ENCODE measurements at regions not wholly inside any gene's neighbourhood (a gene's known extent, or its start where the extent isn't known, plus 50 kb on each side); places are given as distances from the start of the nearest gene placed in this dataset.

GRCh38 chr5:54673523-54674225, 156.1 kb downstream of the SNX18 start:
- peak; percentile 89 to 97 (median 94) for DNase-seq

- DNase-seq = peak; percentile 23 to 77 (median 61)
Measured at GRCh38 chr5:54672871-54673270, 155.3 kb downstream of the SNX18 start.

DNA sequence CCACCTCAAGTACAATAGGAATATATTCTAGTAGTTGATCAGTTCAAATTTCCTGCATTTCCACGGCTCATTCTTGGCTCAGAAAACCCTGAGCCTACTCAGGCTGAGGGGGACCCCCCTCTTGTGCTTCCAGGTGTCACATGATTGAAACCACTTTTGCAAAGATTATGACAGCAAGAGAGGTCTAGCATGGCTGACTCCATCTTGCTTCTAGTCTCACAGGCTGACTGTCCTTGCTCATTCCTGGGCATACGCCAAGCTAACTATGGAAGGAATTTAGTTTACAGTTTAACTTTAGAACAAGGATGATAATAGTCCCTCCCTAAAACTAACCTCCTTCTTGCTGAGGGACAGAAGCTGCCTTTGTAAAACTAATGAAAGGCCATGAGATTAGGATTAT, 154.1 kb downstream of the SNX18 start:
- DNase-seq = no peak

- DNase-seq = peak; percentile 67 to 92 (median 80)
Measured at GRCh38 chr5:54671111-54671531, 153.6 kb downstream of the SNX18 start.

DNA sequence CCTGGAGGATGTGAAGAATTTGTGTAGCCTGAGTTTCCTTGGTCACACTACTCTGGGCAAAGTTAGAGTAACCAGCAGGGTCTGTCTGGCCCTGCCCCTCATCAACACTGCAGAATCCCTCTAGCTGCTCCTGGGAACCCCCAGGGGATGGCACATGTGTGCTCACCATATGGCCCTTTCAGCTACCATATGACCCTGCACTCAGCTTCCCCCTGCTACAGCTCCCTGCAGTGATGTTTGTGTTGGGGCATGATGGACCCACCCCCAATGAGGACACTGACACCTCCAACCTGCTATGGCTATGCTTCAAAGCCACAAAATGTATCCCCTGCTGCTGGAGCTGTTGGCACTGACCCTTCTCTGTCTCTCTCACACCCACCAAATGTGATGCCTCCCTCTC, 152.7 kb downstream of the SNX18 start:
- peak in 1 of 4 experiments; percentile 20 for DNase-seq

GRCh38 chr5:54669845-54670244, 152.3 kb downstream of the SNX18 start:
- DNase-seq = no peak

DNA sequence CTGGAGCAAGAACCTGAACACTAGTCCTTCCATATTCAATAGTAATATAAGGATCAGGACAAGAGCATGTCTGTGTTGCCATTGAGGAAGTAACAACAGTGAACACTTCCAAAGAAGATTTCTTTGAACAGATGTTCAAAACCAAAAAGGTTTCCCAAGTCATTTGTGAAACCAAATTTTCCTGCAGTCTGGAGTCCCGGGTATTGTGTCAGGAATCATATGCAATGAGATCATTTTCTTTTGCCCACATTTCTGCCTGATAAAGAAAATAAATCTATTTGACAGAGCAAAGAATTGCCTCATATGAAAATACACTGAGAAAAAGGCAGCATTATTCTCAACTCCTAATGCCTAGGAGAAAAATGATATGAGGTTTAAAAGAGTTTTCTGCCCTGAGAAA, 151.7 kb downstream of the SNX18 start:
- peak in 2 of 4 experiments; percentile 40 to 51 for DNase-seq

DNA sequence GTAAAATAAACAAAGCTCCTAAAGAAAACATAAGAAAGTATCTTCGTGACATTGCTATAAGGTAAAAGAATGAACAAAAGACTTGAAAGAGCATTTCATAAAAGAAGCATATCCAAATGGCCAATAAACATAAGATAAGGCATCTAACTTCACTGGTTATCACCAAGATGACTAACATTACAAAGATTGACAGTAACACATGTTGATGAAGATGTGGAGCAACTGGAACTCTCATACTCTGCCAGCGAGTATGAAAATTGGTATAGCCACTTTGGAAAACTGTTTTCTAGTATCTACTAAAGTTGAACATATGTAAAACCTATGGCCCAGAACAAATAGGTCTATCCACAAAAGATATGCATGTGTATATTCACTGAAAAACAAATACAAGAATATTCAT, 150.5 kb downstream of the SNX18 start:
- no peak for DNase-seq

GRCh38 chr5:54667136-54667535, 149.6 kb downstream of the SNX18 start:
- no peak for DNase-seq

- DNase-seq = peak; percentile 65 to 85 (median 77)
Measured at GRCh38 chr5:54663866-54664265, 146.3 kb downstream of the SNX18 start.

GRCh38 chr5:54661111-54661510, 143.6 kb downstream of the SNX18 start:
- no peak for DNase-seq

DNA sequence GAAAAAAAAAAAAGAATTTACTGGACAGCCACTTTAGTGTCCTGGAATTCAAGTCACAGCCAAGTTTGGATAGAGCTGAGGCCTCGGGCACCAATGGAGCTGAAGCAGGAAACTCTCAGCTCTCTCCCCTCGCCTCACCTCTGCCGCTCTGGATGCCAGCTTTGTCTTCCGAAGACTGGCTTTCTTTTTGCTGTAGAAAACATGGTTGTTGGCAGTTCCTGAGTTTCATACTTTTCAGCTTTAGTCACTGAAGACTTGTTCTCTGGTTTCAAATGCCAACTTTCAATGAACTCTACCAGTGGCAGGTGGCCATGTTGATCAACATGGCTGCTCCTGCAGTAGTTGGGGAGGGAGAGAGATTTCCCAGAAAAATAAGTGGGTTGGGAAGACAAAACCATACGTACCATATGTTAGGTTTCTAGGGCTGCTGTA, 142.2 kb downstream of the SNX18 start:
- no peak for DNase-seq

- DNase-seq = no peak
Measured at GRCh38 chr5:54658010-54658409, 140.5 kb downstream of the SNX18 start.

DNA sequence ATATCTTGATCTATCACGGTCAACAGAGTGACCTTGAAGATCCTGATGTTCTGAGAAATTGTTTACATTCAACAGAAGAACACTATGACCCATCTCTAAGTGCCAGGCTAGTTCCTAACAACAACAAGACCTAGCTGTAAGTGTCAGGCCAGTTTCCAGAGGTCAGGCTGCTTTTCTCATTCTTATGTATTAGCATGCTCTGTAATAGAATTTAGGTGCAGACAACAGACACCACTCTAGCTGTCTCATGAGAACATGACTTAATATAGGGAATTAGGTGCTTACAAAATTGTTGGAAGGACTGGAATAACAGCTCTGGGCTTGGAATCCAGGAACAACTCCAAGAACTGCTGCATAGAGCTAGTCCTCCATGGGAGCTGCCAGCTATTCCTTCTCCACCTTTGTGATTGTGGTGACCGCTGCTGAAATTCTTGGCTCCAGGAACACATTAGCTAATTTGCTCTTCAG, 138.7 kb downstream of the SNX18 start:
- no peak for DNase-seq

DNA sequence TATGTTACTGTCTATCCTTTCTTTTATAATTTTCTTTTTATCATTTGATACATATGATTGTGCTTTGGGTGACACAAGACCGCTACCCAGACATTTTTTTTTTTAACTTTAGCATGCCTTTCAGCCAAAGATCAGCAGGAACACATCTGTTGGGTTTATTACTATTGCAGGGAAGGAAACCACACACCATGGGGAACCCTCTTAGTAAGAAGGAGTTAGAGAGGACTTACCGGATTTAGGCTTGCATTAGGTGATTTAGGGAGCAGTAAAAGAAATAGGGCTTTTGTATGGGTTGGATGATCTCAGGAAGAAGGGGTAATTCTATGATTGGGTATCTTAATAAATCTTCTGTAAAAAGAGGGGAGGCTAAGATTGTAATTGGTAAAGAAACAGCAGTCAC, 138.2 kb downstream of the SNX18 start:
- no peak for DNase-seq

- no peak for DNase-seq
Measured at GRCh38 chr5:54655266-54655665, 137.7 kb downstream of the SNX18 start.

- peak; percentile 25 to 76 (median 53) for DNase-seq
Measured at GRCh38 chr5:54653956-54654614, 136.5 kb downstream of the SNX18 start.

DNA sequence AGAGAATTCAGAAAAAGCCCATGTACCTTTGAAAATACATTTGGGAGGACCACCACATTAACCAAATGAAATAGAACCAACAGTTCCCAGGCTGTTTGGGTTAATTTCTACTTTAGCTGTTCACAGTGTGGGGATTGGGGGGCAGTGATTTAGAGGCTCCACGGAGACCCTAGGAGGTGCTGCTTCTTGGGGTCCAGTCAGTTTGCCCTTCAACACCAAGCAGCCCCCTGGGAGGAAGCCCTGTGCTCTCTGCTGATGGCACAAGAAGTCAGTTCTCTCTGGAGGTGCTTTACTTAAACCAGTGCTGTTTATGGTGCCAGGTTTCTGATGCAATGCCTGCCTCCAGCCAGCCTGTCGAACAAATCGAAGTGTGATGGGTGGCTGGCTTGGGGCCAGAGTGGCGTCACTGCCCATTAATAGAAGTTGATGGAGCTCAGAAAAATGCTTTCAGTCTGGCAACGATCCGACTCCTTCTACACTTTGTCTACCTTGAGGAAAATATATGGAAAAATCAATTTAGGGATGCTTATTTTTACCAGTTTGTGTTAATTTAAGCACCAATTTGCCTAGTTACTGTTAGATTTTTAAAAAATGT, 134.0 kb downstream of the SNX18 start:
- DNase-seq = peak in 1 of 4 experiments; percentile 17

DNA sequence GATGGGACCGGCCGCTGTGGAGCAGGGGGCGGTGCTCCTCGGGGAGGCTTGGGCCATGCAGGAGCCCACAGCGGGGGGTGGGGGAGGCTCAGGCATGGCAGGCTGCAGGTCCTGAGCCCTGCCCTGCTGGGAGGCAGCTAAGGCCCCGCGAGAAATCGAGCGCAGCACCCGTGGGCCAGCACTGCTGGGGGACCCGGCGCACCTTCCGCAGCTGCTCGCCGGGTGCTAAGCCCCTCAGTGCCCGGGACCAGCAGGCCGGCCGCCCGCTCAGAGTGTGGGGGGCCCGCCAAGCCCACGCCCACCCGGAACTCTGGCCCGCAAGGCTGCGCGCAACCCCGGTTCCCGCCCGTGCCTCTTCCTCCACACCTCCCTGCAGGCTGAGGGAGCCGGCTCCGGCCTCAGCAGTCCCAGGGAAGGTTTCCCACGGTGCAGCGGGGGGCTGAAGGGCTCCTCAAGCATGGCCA, 131.5 kb downstream of the SNX18 start:
- DNase-seq = no peak

DNA sequence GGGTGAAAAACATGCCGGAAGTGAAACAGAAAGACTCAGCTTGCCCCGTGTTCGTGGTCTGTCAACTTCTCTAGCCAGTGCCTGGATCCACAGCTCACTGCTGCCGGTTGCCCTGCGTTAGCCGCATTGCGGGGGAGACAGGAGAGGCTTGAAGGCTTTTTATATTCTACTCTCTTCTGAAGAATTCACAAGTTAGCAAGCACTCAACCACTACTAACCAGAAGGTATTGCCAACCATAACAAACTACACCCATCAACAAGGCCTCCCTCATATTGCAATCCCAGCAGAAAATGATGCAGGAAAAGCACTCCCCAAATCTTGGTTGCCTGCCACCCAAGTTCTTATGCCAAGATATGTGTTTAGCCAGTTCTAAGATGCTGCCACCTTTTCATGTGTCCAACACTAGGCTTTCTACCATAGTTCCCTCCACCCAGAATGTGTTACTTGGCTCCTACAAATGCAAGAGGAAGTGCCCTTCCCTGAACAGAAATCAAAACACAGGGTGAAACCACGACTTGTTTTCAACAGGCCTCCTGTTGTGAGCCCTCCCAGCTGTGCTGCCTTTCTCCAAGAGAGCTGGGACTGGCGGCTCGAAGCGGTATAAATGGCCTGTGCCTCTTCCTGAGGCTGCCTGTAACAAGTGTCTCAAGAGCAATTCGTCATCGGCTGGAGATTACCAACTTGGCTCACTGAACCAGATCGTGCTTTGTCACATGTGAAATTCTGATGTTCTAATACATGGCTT, 129.0 kb downstream of the SNX18 start:
- DNase-seq = peak; percentile 78 to 92 (median 86)

DNA sequence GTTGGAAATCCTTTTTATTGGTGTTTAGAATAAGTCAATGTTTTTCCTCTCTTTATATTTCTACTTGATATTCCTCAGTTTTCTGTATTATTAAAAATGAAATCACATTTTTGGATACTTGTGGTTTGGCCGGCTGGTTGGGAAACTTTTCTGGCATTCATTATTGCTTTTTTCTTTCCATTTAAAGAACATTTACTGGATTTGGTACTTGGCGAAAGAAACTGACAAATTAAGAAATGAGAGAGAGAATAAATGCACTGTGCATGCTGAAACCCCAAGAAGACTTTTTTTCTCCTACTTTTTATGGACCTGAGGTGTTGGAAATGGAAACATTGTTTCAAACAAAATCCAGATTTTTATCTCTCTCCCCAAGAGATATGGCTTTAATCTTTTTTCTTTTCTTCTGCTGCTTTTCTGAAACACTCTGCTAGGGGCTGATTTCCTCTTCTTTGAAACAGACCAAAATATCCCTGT, 128.4 kb downstream of the SNX18 start:
- DNase-seq = no peak

DNA sequence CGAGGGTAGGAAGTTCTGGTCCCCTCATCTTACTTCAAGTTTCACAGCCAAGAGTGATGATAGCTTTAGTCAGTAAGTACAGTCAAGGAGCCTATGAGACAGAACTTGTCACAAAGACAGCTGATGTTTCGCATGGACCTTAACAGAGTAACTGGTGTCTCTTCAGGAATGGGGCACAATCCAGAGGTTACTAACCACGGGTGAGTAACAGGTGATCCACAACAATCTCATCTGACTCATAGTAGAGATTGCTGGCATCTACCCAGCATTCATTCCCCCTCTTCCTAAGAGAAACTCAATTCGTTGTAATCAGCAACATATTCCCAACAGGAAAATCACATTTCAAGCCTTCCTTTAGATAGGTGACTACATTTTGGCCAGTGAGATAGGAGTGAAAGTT, 126.7 kb downstream of the SNX18 start:
- DNase-seq = no peak

GRCh38 chr5:54643685-54644106, 126.1 kb downstream of the SNX18 start:
- DNase-seq = peak; percentile 41 to 59 (median 51)

Measured in suppressor macrophage (primary cell).